ENCODE measurements at regions not wholly inside any gene's neighbourhood (a gene's known extent, or its start where the extent isn't known, plus 50 kb on each side); places are given as distances from the start of the nearest gene placed in this dataset.
"Not testable (repeated sequence)": the region's sequence is repeated elsewhere in the genome, so short reads cannot be mapped to it uniquely, and the experiment has no call there.

- WGBS, result 88% methylated on average over 10 of the region's 10 CpGs
- intact Hi-C loops (cut with DNase I), result no loop called here
Measured at GRCh38 chr15:70587896-70588567, 175.3 kb downstream of the UACA start.

DNA sequence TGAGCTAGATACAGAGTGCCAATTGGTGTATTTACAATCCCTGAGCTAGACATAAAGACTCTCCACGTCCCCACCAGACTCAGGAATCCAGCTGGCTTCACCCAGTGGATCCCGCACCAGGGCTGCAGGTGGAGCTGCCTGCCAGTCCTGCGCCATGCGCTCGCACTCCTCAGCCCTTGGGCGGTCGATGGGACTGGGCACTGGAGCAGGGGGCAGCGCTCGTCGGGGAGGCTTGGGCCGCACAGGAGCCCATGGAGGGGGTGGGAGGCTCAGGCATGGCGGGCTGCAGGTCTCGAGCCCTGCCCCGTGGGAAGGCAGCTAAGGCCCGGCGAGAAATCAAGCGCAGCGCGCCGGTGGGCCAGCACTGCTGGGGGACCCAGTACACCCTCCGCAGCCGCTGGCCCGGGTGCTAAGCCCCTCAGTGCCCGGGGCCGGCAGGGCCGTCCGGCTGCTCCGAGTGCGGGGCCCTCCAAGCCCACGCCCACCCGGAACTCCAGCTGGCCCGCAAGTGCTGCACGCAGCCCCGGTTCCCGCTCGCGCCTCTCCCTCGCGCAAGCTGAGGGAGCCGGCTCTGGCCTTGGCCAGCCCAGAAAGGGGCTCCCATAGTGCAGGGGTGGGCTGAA is 176.2 kb downstream of the UACA start:
- H3K36me3 ChIP-seq; H3K4me3 ChIP-seq; H3K9me3 ChIP-seq; intact Hi-C loops (cut with DNase I); H3K27ac ChIP-seq (replicated peaks in 1 of 4); DNase-seq (ENCODE audit: extremely low spot score): not testable (repeated sequence)
- WGBS, result 98% methylated on average over 14 of the region's 40 CpGs
- Histone ChIP-seq H3K27me3 (peaks cover 0 to 35% (median 0%) of the 10 kb centered on the region in 4 donors), H3K4me1 (peaks cover 4 to 21% (median 9%) of the 10 kb centered on the region in 4 donors)

More at GRCh38 chr15:70587896-70588567, 175.3 kb downstream of the UACA start:
- no peak for DNase-seq (ENCODE audit: extremely low spot score)
- Histone ChIP-seq H3K27ac (replicated peaks in 1 of 4) (no peak overlapping the region), H3K36me3 (no peaks in the 10 kb centered on the region), H3K27me3 (peaks cover 0 to 35% (median 0%) of the 10 kb centered on the region in 4 donors), H3K9me3 (peaks cover 0 to under 1% (median 0%) of the 10 kb centered on the region in 4 donors), H3K4me3 (no peak overlapping the region), H3K4me1 (peaks cover 4 to 13% (median 9%) of the 10 kb centered on the region in 4 donors)
- TF ChIP-seq, protein P1, sequence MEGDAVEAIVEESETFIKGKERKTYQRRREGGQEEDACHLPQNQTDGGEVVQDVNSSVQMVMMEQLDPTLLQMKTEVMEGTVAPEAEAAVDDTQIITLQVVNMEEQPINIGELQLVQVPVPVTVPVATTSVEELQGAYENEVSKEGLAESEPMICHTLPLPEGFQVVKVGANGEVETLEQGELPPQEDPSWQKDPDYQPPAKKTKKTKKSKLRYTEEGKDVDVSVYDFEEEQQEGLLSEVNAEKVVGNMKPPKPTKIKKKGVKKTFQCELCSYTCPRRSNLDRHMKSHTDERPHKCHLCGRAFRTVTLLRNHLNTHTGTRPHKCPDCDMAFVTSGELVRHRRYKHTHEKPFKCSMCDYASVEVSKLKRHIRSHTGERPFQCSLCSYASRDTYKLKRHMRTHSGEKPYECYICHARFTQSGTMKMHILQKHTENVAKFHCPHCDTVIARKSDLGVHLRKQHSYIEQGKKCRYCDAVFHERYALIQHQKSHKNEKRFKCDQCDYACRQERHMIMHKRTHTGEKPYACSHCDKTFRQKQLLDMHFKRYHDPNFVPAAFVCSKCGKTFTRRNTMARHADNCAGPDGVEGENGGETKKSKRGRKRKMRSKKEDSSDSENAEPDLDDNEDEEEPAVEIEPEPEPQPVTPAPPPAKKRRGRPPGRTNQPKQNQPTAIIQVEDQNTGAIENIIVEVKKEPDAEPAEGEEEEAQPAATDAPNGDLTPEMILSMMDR (IDR thresholded peaks at IDR 0.05), result no peak
- TF ChIP-seq POLR2AphosphoS5 (IDR thresholded peaks at IDR 0.05), result no peak
- TF ChIP-seq EP300 (IDR thresholded peaks at IDR 0.05), result no peak
- TF ChIP-seq POLR2A (IDR thresholded peaks at IDR 0.05; ENCODE audit: low read depth), result no peak

DNA sequence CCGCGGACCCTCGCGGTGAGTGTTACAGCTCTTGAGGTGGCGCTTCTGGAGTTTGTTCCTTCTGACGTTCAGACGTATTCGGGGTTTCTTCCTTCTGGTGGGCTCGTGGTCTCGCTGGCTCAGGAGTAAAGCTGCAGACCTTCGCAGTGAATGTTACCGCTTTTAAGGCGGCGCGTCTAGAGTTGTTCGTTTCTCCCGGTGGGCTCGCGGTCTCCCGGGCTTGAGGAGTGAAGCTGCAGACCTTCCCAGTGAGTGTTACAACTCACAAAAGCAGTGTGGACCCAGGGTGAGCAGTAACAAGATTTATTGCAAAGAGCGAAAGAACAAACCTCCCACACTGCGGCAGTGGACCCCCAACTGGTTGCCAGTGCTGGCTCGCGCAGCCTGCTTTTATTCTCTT is 177.1 kb downstream of the UACA start:
- TF ChIP-seq EP300 (IDR thresholded peaks at IDR 0.05) (no peak), POLR2A (IDR thresholded peaks at IDR 0.05; ENCODE audit: low read depth) (no peak), POLR2AphosphoS5 (IDR thresholded peaks at IDR 0.05) (no peak)
- TF ChIP-seq, protein P1 (IDR thresholded peaks at IDR 0.05), result no peak
- H3K4me1 ChIP-seq, result peaks cover 4 to 21% (median 9%) of the 10 kb centered on the region in 4 donors
- H3K27me3 ChIP-seq, result peaks cover 0 to 35% (median 0%) of the 10 kb centered on the region in 4 donors
- DNase-seq (ENCODE audit: extremely low spot score), result no peak
- 96% methylated on average over 20 of the region's 24 CpGs for WGBS
- H3K36me3 ChIP-seq, result no peaks in the 10 kb centered on the region
- no peak overlapping the region for H3K4me3 ChIP-seq
- intact Hi-C loops (cut with DNase I), result no loop called here
- H3K9me3 ChIP-seq, result no peaks in the 10 kb centered on the region
- H3K27ac ChIP-seq (replicated peaks in 1 of 4), result no peak overlapping the region

GRCh38 chr15:70585707-70586034 is 177.7 kb downstream of the UACA start:
- DNase-seq (ENCODE audit: extremely low spot score), result no peak

More at GRCh38 chr15:70585707-70586034, 177.7 kb downstream of the UACA start:
- TF ChIP-seq, protein P1 (IDR thresholded peaks at IDR 0.05), result no peak
- Histone ChIP-seq H3K27ac (replicated peaks in 1 of 4) (no peak overlapping the region), H3K4me1 (peaks cover 4 to 21% (median 9%) of the 10 kb centered on the region in 4 donors), H3K27me3 (peaks cover 0 to 35% (median 0%) of the 10 kb centered on the region in 4 donors), H3K9me3 (no peaks in the 10 kb centered on the region), H3K36me3 (no peaks in the 10 kb centered on the region), H3K4me3 (no peak overlapping the region)
- 48% methylated on average over 10 of the region's 10 CpGs for WGBS
- intact Hi-C loops (cut with DNase I), result no loop called here
